OCI-M2 (cell line): ENCODE measurements at regions not wholly inside any gene's neighbourhood (a gene's known extent, or its start where the extent isn't known, plus 50 kb on each side); places are given as distances from the start of the nearest gene placed in this dataset.

Experiments
- DNase-seq: peaks from one replicate; lab custom pipeline; 2025; ENCODE audit not compliant: unreplicated experiment; lab: John Stamatoyannopoulos, UW

GRCh38 chrX:40452031-40452430 lies 128.7 kb upstream of the ATP6AP2 start:
- DNase-seq = no peak

DNA sequence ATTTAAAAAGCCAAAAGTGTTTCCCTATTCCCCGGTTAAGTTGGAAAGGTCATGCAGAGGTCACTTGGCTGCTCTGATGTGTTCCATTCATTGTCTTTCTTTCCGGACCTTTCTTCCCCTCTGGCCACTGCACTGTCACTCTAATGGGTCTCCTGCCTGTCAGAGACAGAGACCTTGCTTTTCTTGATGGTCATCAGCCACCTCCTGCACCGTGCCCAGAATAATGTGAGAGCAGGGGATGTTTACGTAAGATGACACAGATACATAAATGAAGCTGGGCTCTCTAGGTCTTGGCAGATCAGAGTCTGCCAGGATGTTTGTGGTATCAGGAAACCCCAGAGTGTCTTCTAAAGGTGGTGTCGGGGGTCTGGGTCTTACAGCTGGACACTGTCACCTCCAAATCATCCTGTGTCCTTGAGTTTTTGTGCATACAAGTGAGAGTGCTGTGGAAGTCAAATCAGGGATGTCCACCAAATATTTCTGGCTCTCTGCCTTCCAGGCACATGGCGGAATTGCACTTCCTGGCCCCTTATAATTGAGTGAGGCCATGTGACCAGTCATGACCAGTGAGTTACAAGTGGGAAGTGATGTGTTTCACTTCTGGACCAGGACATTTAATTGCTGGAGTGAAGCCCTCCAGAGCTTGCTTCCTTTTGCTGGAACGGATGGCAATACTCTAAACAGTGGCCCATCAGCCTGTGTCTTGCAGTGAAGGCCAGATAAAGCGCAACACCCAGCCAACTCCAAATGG lies 130.6 kb upstream of the ATP6AP2 start:
- DNase-seq = no peak

GRCh38 chrX:40449396-40449795 lies 131.4 kb upstream of the ATP6AP2 start:
- no peak for DNase-seq

GRCh38 chrX:40448793-40449192 lies 132.0 kb upstream of the ATP6AP2 start:
- DNase-seq = no peak

GRCh38 chrX:40446921-40447320 lies 133.8 kb upstream of the ATP6AP2 start:
- DNase-seq = no peak

GRCh38 chrX:40445691-40446090 lies 135.1 kb upstream of the ATP6AP2 start:
- DNase-seq = no peak

- no peak for DNase-seq
Observed at GRCh38 chrX:40444798-40445496, 135.8 kb upstream of the ATP6AP2 start.

- DNase-seq = no peak
Observed at GRCh38 chrX:40444133-40444532, 136.6 kb upstream of the ATP6AP2 start.

- DNase-seq = no peak
Observed at GRCh38 chrX:40440866-40441265, 139.9 kb upstream of the ATP6AP2 start.

DNA sequence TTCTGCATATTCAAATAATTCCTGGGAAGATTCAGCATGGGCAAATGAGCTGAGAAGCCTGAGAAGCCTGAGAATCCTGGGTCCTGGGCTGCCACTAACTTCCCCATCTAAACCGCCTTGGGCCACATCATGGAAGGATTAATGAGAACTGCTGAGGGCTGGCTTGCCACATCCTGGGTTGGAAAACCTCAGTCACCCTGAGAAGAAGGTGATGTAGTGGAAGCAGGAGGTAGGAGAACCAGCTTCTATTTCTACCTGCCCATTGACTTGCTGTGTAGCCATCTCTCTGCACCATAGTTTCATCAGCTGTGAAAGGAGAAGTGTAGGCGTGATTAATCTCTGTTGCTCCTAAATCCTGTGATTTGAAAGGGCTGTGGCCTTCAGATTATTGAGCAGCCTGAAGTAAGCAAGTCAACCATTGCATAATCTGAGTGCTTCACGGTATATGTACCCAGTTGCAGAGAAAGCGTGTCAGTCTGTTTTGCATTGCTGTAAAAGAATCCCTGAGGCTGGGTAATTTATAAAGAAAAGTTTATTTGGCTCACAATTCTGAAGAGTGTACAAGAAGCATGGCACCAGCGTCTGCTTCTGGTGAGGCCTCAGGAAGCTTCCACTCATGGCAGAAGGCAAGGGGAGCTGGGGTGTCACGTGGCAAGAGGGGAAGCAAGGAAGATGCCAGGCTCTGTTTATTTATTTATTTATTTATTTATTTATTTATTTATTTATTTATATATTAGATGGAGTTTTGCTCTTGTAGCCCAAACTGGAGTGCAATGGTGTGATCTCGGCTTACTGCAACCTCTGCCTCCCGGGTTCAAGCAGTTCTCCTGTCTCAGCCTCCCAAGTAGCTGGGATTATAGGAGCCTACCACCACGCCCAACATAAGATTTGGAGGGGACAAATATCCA lies 140.9 kb upstream of the ATP6AP2 start:
- DNase-seq = no peak

- no peak for DNase-seq
Observed at GRCh38 chrX:40437348-40437747, 143.4 kb upstream of the ATP6AP2 start.

GRCh38 chrX:40434947-40435346 lies 145.8 kb upstream of the ATP6AP2 start:
- DNase-seq = no peak

DNA sequence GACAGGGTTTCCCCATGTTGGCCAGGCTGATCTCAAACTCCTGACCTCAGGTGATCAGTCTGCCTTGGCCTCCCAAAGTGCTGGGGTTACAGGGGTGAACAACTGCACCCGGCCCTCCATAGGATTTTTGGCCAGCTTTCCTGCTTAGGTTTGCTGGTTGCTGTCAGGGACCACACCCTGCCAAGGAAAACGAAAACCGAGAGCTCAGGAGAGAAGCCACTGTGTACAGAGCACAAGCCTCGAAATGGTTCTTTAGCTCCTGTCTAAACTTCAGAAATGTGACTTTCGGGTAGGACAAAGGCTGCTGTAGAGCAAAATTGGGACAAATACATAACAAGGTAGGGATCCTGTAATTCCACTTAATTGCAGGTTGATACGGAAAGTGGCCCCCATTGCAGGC lies 146.3 kb upstream of the ATP6AP2 start:
- no peak for DNase-seq

DNA sequence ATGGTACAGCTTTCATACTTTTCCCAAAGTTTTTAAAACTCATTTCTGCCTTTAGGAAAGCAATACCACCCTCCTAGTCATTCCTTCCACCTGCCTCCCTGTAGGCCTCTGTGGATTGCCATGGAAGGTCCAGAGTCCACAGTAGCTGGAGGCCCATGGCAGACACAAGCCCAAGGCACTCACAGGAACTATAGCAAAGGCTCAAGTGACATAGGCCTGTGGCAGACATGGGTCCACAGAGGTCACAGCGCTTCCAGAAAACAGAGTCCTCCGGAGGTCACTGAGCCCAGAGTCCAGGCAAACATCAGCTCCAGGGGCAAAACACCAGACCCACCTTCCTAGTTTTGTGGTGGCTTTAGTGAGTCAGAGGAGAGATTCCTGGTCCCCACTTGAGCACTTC lies 147.6 kb upstream of the ATP6AP2 start:
- DNase-seq = no peak

DNA sequence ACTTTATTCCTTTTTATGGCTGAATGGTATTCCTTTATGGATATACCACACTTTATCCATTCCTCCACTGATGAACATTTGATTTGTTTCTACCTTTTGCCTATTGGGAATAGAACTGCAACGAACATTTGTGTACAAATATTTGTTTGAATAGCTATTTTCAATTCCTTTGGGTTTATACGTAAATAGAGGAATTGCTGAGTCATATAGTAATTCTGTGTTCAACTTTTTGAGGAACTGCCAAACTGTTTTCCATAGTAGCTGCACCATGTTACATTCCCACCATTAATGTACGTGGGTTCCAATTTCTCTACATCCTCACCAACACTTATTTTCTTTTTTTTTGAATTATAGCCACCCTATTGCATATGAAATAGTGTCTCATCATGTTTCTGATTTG lies 156.5 kb upstream of the ATP6AP2 start:
- DNase-seq = no peak

DNA sequence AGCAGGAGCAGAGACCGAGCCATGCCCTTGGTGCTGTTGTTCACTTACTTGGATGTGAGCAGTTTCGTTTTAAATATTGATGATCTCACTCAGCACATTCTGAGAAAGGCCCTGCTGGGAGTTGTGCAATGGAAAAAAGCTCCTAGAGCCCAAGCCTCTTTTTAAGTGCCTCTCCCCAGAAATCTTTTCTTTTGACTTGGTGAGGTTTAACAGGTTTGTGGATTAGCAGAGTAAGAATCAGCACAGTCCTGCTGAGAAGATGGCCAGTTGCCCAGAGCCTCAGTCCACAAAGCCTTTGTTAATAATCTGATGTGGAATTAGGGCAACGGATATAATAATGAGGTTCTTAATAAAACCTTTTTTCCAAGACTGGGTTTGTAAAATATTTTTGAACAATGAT lies 157.5 kb upstream of the ATP6AP2 start:
- no peak for DNase-seq

- no peak for DNase-seq
Observed at GRCh38 chrX:40422021-40422420, 158.7 kb upstream of the ATP6AP2 start.

- no peak for DNase-seq
Observed at GRCh38 chrX:40420899-40421729, 159.7 kb upstream of the ATP6AP2 start.

DNA sequence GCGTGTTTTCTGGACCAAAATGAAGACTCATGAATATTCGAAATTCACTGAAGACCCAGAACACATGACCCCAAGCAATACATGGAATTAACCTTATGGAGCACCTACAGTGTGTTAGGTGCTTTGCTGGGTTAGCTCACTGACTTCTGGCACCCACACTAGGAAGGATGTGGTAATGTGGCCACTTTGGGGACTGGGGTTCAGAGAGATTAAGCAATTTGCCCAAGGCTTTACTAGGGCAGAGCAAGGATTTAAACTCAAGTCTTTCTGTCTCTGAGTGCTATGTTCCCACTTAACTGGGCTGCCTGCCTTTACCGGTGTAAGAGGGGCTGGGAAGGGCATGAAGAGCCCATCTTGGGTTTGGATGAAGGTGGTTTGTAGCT lies 162.0 kb upstream of the ATP6AP2 start:
- DNase-seq = no peak

- DNase-seq = no peak
Observed at GRCh38 chrX:40418146-40418812, 162.5 kb upstream of the ATP6AP2 start.
